Fibroblast of lung (primary cell): ENCODE measurements at regions not wholly inside any gene's neighbourhood (a gene's known extent, or its start where the extent isn't known, plus 50 kb on each side); places are given as distances from the start of the nearest gene placed in this dataset.
"Not testable (repeated sequence)": the region's sequence is repeated elsewhere in the genome, so short reads cannot be mapped to it uniquely, and the experiment has no call there.

Source experiments
- DNase-seq, 2 donors: peaks; one replicate each; pipeline versions ENCODE4 v3.0.0 to v3.0.0-alpha.2; 2010; ENCODE audit warnings: low read depth in 2 of 2
- H2AFZ ChIP-seq: 2 replicates; pipeline ENCODE4 v1.5.1; 2012; ENCODE audit warnings: low read length, control low read depth, inconsistent platforms
- H3K27ac ChIP-seq: 2 replicates; pipeline ENCODE4 v1.5.1; 2011; ENCODE audit warnings: low read length, control low read depth; ENCODE audit not compliant: insufficient read depth
- H3K27me3 ChIP-seq: 2 replicates; pipeline ENCODE4 v1.5.1; 2011; ENCODE audit warnings: mild to moderate bottlenecking, low read length; ENCODE audit not compliant: control insufficient read depth, insufficient read depth
- H3K36me3 ChIP-seq: 2 replicates; pipeline ENCODE4 v1.5.1; 2011; ENCODE audit warnings: low read length; ENCODE audit not compliant: control insufficient read depth, insufficient read depth
- H3K4me1 ChIP-seq: 2 replicates; pipeline ENCODE4 v1.5.1; 2011; ENCODE audit warnings: low read length; ENCODE audit not compliant: control insufficient read depth, insufficient read depth; ENCODE audit errors: extremely low read depth
- H3K4me2 ChIP-seq: 2 replicates; pipeline ENCODE4 v1.5.1; 2011; ENCODE audit warnings: low read length, control low read depth; ENCODE audit not compliant: insufficient read depth; ENCODE audit errors: extremely low read depth
- H3K4me3 ChIP-seq, 4 experiments: fragments of 200-600 bp in 1 of 4; sonication (generic) in 1 of 4; replicated peaks in 1 of 4; 2 replicates each; pipeline ENCODE4 v1.5.1; 2011 to 2016; ENCODE audit warnings: low read length in 4 of 4, low read depth in 3 of 4, mild to moderate bottlenecking in 3 of 4, control low read depth in 2 of 4, inconsistent platforms in 1 of 4, mixed read lengths in 1 of 4; ENCODE audit not compliant: insufficient read depth in 1 of 4; ENCODE audit errors: control extremely low read depth in 1 of 4
- H3K79me2 ChIP-seq: 2 replicates; pipeline ENCODE4 v1.5.1; 2012; ENCODE audit warnings: mild to moderate bottlenecking, low read length, inconsistent platforms; ENCODE audit not compliant: control insufficient read depth, insufficient read depth
- H3K9ac ChIP-seq: 2 replicates; pipeline ENCODE4 v1.5.1; 2011; ENCODE audit warnings: mild to moderate bottlenecking, low read length, control low read depth; ENCODE audit not compliant: insufficient read depth
- H3K9me3 ChIP-seq: 2 replicates; pipeline ENCODE4 v1.5.1; 2012; ENCODE audit warnings: low read depth, low read length; ENCODE audit not compliant: control insufficient read depth, insufficient read depth
- H4K20me1 ChIP-seq: 2 replicates; pipeline ENCODE4 v1.5.1; 2011; ENCODE audit warnings: low read length; ENCODE audit not compliant: control insufficient read depth, insufficient read depth; ENCODE audit errors: extremely low read depth
- CTCF ChIP-seq, 2 donors: IDR thresholded peaks in 1 of 2; conservative IDR thresholded peaks in 1 of 2; 1 replicate in 1 of 2; 2 replicates in 1 of 2; pipeline ENCODE4 v1.5.1; 2011 to 2012; ENCODE audit warnings: low read length in 2 of 2, control low read depth in 1 of 2, inconsistent platforms in 1 of 2, low read depth in 1 of 2, mild to moderate bottlenecking in 1 of 2
- EZH2 ChIP-seq: IDR thresholded peaks from 2 replicates; pipeline ENCODE4 v1.5.1; 2012; ENCODE audit warnings: low read length, control low read depth, mild to moderate bottlenecking; ENCODE audit errors: missing control alignments

- Histone ChIP-seq H4K20me1 (no peaks in the 10 kb centered on the region), H3K27me3 (no peaks in the 10 kb centered on the region), H3K9ac (no peak overlapping the region), H2AFZ (no peak overlapping the region), H3K4me1 (no peaks in the 10 kb centered on the region), H3K27ac (no peak overlapping the region), H3K4me3 (no peak overlapping the region), H3K79me2 (no peaks in the 10 kb centered on the region), H3K4me2 (no peak overlapping the region), H3K9me3 (no peaks in the 10 kb centered on the region), H3K36me3 (no peaks in the 10 kb centered on the region)
- DNase-seq: no peak
- TF ChIP-seq CTCF (conservative IDR thresholded peaks at IDR 0.05 in 1 of 2, IDR thresholded peaks at IDR 0.05 in 1 of 2; ENCODE audit: low read depth in 1 of 2, low read length in 2 of 2) (no peak), EZH2 (no peak)
These were observed 105.8 kb downstream of the SOX1 start for GRCh38 chr13:112172641-112173251.

- no peak overlapping the region for H3K9ac ChIP-seq
- H3K79me2 ChIP-seq: no peaks in the 10 kb centered on the region
- H2AFZ ChIP-seq: no peak overlapping the region
- no peaks in the 10 kb centered on the region for H3K9me3 ChIP-seq
- no peak overlapping the region for H3K4me3 ChIP-seq
- H4K20me1 ChIP-seq: no peaks in the 10 kb centered on the region
- DNase-seq: no peak
- H3K4me2 ChIP-seq: no peak overlapping the region
- H3K4me1 ChIP-seq: no peaks in the 10 kb centered on the region
- H3K36me3 ChIP-seq: no peaks in the 10 kb centered on the region
- no peak for TF ChIP-seq EZH2
- TF ChIP-seq CTCF (conservative IDR thresholded peaks at IDR 0.05 in 1 of 2, IDR thresholded peaks at IDR 0.05 in 1 of 2; ENCODE audit: low read depth in 1 of 2, low read length in 2 of 2): no peak
- no peaks in the 10 kb centered on the region for H3K27me3 ChIP-seq
- no peak overlapping the region for H3K27ac ChIP-seq
These were observed 107.6 kb downstream of the SOX1 start for GRCh38 chr13:112174476-112175110.

GRCh38 chr13:112175162-112176075 is 108.5 kb downstream of the SOX1 start:
- no peaks in the 10 kb centered on the region for H3K9me3 ChIP-seq
- H3K4me3 ChIP-seq: no peak overlapping the region
- H3K36me3 ChIP-seq: no peaks in the 10 kb centered on the region
- H3K9ac ChIP-seq: no peak overlapping the region
- no peaks in the 10 kb centered on the region for H3K79me2 ChIP-seq
- H3K4me1 ChIP-seq: no peaks in the 10 kb centered on the region
- H2AFZ ChIP-seq: no peak overlapping the region
- no peaks in the 10 kb centered on the region for H4K20me1 ChIP-seq
- TF ChIP-seq CTCF (conservative IDR thresholded peaks at IDR 0.05 in 1 of 2, IDR thresholded peaks at IDR 0.05 in 1 of 2; ENCODE audit: low read depth in 1 of 2, low read length in 2 of 2) (no peak), EZH2 (no peak)
- no peak overlapping the region for H3K4me2 ChIP-seq
- DNase-seq: no peak
- no peak overlapping the region for H3K27ac ChIP-seq
- H3K27me3 ChIP-seq: no peaks in the 10 kb centered on the region

- not testable (repeated sequence) for H4K20me1 ChIP-seq, H3K36me3 ChIP-seq, H3K4me3 ChIP-seq, DNase-seq, H2AFZ ChIP-seq, H3K9ac ChIP-seq, H3K4me1 ChIP-seq, H3K79me2 ChIP-seq, H3K27ac ChIP-seq, H3K27me3 ChIP-seq, H3K9me3 ChIP-seq, H3K4me2 ChIP-seq
These were observed 109.5 kb downstream of the SOX1 start for GRCh38 chr13:112176141-112177119.
